ENCODE measurements at regions not wholly inside any gene's neighbourhood (a gene's known extent, or its start where the extent isn't known, plus 50 kb on each side); places are given as distances from the start of the nearest gene placed in this dataset.

GRCh38 chr19:30870876-30871275 is 478.4 kb downstream of the TSHZ3 start:
- Mint-ChIP-seq H3K36me3 (no peaks in the 10 kb centered on the region), H3K4me1 (no peaks in the 10 kb centered on the region), H3K4me3 (peak overlapping the region in 1 of 2 donors; percentile 37), H3K27ac (no peak overlapping the region), H3K9me3 (peaks cover 0 to 2% (median 0%) of the 10 kb centered on the region in 7 donors), H3K27me3 (ENCODE audit: low read depth in 3 of 3) (peaks cover 0 to 4% (median 3%) of the 10 kb centered on the region in 3 donors)
- no peaks in the 10 kb centered on the region for H3K9me3 ChIP-seq (replicated peaks in 1 of 2; ENCODE audit: control insufficient read depth in 1 of 2, insufficient read depth in 1 of 2, low read length in 2 of 2)
- H3K9ac ChIP-seq (ENCODE audit: insufficient read depth, low read length, poor library complexity, severe bottlenecking): no peak overlapping the region
- no peaks in the 10 kb centered on the region for H3K36me3 ChIP-seq (replicated peaks in 1 of 2; ENCODE audit: control insufficient read depth in 1 of 2, insufficient read depth in 2 of 2, low read length in 2 of 2)
- H3K4me1 ChIP-seq (ENCODE audit: control insufficient read depth in 1 of 2, insufficient read depth in 2 of 2, low read length in 2 of 2): no peaks in the 10 kb centered on the region
- no peaks in the 10 kb centered on the region for H3K27me3 ChIP-seq (ENCODE audit: control insufficient read depth in 2 of 2, insufficient read depth in 2 of 2, low read length in 2 of 2)
- 93% methylated on average over 7 of the region's 8 CpGs for WGBS (ENCODE audit: insufficient coverage)
- H3K27ac ChIP-seq (ENCODE audit: low read depth in 1 of 2, low read length in 2 of 2): no peak overlapping the region
- H2AFZ ChIP-seq (ENCODE audit: insufficient read depth, low read depth, low read length, poor library complexity, severe bottlenecking): no peak overlapping the region
- H4K20me1 ChIP-seq (ENCODE audit: insufficient read depth, low read length): no peaks in the 10 kb centered on the region
- intact Hi-C loops (cut with micrococcal nuclease): loop anchor here in 1 of 2 donors (10.0 kb wide), 1 partner anchor 484 kb away; no protein-coding TSS in a partner anchor
- no peak for TF ChIP-seq CTCF (IDR thresholded peaks at IDR 0.05)
- no peak overlapping the region for H3K4me3 ChIP-seq (replicated peaks in 1 of 3; ENCODE audit: low read depth in 2 of 3, low read length in 3 of 3)
- no peak overlapping the region for H3K4me2 ChIP-seq (replicated peaks; ENCODE audit: extremely low read depth, low read length, poor library complexity, severe bottlenecking)
- no peak for DNase-seq
- H3K79me2 ChIP-seq (ENCODE audit: insufficient read depth, low read length): no peaks in the 10 kb centered on the region

DNA sequence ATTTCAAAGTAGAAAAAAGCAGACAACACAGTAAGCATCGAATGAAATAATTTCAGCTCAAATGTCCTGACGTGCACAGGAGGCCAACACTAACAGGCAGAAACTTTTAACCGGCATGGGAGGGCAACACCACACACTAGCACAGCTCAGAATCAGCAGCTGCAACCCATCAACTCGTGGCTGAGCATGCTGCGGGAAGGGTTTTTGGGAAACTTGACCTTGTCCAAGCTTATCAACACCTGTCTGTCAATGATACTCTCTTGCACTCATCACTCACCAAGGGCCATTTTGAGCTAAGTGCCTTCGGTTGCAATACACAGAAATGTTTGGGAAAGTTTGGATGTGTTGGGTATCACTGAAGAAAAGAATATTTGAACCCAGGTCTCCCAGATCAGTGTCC is 483.7 kb downstream of the TSHZ3 start:
- Mint-ChIP-seq H3K27ac (no peak overlapping the region), H3K36me3 (no peaks in the 10 kb centered on the region), H3K27me3 (ENCODE audit: low read depth in 3 of 3) (peaks cover 0 to 2% (median 1%) of the 10 kb centered on the region in 3 donors), H3K4me3 (no peak overlapping the region), H3K9me3 (peaks cover 0 to 4% (median 0%) of the 10 kb centered on the region in 7 donors), H3K4me1 (peaks cover 13% of the 10 kb centered on the region)
- Histone ChIP-seq H3K27me3 (ENCODE audit: control insufficient read depth in 2 of 2, insufficient read depth in 2 of 2, low read length in 2 of 2) (no peaks in the 10 kb centered on the region), H3K4me3 (replicated peaks in 1 of 3; ENCODE audit: low read depth in 2 of 3, low read length in 3 of 3) (no peak overlapping the region), H3K36me3 (replicated peaks in 1 of 2; ENCODE audit: control insufficient read depth in 1 of 2, insufficient read depth in 2 of 2, low read length in 2 of 2) (no peaks in the 10 kb centered on the region), H4K20me1 (ENCODE audit: insufficient read depth, low read length) (no peaks in the 10 kb centered on the region), H3K79me2 (ENCODE audit: insufficient read depth, low read length) (no peaks in the 10 kb centered on the region), H2AFZ (ENCODE audit: insufficient read depth, low read depth, low read length, poor library complexity, severe bottlenecking) (no peak overlapping the region), H3K27ac (ENCODE audit: low read depth in 1 of 2, low read length in 2 of 2) (no peak overlapping the region), H3K4me1 (ENCODE audit: control insufficient read depth in 1 of 2, insufficient read depth in 2 of 2, low read length in 2 of 2) (peaks cover 13 to 15% of the 10 kb centered on the region in 2 donors), H3K9me3 (replicated peaks in 1 of 2; ENCODE audit: control insufficient read depth in 1 of 2, insufficient read depth in 1 of 2, low read length in 2 of 2) (no peaks in the 10 kb centered on the region), H3K4me2 (replicated peaks; ENCODE audit: extremely low read depth, low read length, poor library complexity, severe bottlenecking) (no peak overlapping the region), H3K9ac (ENCODE audit: insufficient read depth, low read length, poor library complexity, severe bottlenecking) (no peak overlapping the region)
- DNase-seq: no peak
- TF ChIP-seq CTCF (IDR thresholded peaks at IDR 0.05): no peak
- intact Hi-C loops (cut with micrococcal nuclease): no loop called here
- WGBS (ENCODE audit: insufficient coverage): 97% methylated on average over 5 of the region's 6 CpGs
